MG63 (cell line): ENCODE measurements at regions not wholly inside any gene's neighbourhood (a gene's known extent, or its start where the extent isn't known, plus 50 kb on each side); places are given as distances from the start of the nearest gene placed in this dataset.

Experiments
- DNase-seq: peaks from one replicate; pipeline ENCODE4 v3.0.0-alpha.2; 2020
- H3K27me3 ChIP-seq: fragments of 250-450 bp; sonication (Bioruptor Pico); 2 replicates; pipeline ENCODE4 v1.5.1; 2020; ENCODE audit warnings: mild to moderate bottlenecking, moderate library complexity
- H3K36me3 ChIP-seq: fragments of 250-450 bp; sonication (Bioruptor Pico); 2 replicates; pipeline ENCODE4 v1.5.1; 2020; ENCODE audit warnings: mild to moderate bottlenecking, moderate library complexity
- H3K4me3 ChIP-seq: fragments of 250-450 bp; sonication (Bioruptor Pico); 2 replicates; pipeline ENCODE4 v1.5.1; 2020; ENCODE audit warnings: mild to moderate bottlenecking, moderate library complexity
- H3K9me3 ChIP-seq: fragments of 250-450 bp; sonication (Bioruptor Pico); 2 replicates; pipeline ENCODE4 v1.5.1; 2020; ENCODE audit warnings: mild to moderate bottlenecking, moderate library complexity

DNA sequence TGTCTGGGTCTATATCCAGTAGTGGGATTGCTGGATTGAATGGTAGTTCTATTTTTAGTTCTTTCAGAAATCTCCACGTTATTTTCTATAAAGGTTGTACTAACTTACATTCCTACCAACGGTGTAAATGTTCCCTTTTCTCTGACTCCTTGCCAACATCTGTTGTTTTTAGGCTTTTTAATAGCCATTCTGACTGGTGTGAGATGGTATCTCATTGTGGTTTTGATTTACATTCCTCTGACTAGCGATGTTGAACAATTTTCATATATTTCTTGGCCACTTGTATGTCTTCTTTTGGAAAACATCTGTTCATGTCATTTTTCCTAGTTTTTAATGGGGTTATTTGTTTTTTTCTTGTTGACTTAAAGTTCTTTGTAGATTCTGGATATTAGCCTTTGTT, 99.3 kb downstream of the BMP2 start:
- no peaks in the 10 kb centered on the region for H3K36me3 ChIP-seq
- peaks cover 2% of the 10 kb centered on the region; the same call in 1 of the 2 replicates for H3K27me3 ChIP-seq
- H3K4me3 ChIP-seq, result no peak overlapping the region
- H3K9me3 ChIP-seq, result no peaks in the 10 kb centered on the region
- no peak for DNase-seq

DNA sequence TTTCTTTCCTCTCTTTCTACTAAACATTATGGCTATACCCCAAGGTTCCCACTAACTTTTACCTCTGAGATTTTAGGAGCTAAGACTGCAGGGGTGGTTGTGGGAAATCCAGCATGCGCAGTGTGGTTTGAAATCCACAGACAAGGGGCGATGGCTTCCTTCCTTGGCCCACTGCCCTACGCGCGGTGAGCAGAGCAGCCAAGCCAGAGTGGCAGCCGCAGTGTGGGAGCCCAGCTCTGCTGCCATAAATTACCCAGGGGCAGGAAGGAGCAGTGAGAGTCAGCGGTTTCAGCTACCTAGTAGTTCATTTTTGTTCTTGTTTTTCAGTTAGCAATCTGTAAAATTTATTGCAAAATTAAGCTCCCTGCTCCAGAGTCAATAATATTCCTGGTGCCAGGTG, 101.4 kb downstream of the BMP2 start:
- peaks cover 2% of the 10 kb centered on the region; the same call in 1 of the 2 replicates for H3K27me3 ChIP-seq
- no peak overlapping the region for H3K4me3 ChIP-seq
- no peaks in the 10 kb centered on the region for H3K9me3 ChIP-seq
- DNase-seq, result no peak
- no peaks in the 10 kb centered on the region for H3K36me3 ChIP-seq

DNA sequence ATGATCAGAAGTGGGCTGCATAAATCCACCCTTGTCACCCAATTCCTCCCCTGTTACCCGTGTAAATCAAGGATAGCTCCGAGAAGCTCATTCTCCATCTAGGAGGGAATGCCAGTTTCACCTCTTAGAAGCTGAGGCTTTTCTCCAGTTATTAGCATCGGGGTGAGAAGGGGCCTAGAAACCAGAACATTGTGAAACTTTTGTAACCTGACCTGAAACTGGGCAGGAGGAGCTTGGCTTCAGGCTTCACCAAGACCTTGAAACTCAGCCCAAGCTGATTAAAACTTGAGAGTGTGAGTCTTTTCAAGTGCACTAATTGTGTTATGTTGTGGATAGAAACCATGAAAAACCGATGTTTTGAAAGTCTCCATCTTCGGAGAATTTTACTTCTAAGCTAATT, 103.1 kb downstream of the BMP2 start:
- Histone ChIP-seq H3K27me3 (peaks cover 2% of the 10 kb centered on the region; the same call in 1 of the 2 replicates), H3K36me3 (no peaks in the 10 kb centered on the region), H3K9me3 (no peaks in the 10 kb centered on the region), H3K4me3 (no peak overlapping the region)
- no peak for DNase-seq

DNA sequence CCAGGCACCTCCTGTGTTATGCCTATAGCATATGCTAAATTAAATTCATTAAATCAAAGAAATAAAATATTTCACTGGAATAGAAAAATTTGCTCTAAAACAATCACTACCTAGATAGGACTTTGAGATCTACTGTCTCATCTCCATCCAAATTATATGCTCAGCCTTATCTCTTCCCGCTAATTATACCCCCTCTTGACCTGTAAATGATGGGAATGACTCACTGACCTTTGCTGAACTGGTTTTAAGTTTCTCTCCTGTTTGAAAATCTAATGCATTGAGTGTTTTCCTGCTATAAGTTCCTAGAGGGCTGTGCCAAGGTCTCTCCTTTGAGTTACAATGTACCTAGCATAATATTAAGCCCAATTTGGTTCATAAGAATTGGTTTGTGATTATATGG, 110.1 kb downstream of the BMP2 start:
- DNase-seq, result no peak
- H3K9me3 ChIP-seq, result no peaks in the 10 kb centered on the region
- H3K27me3 ChIP-seq, result no peaks in the 10 kb centered on the region
- no peak overlapping the region for H3K4me3 ChIP-seq
- H3K36me3 ChIP-seq, result no peaks in the 10 kb centered on the region

DNA sequence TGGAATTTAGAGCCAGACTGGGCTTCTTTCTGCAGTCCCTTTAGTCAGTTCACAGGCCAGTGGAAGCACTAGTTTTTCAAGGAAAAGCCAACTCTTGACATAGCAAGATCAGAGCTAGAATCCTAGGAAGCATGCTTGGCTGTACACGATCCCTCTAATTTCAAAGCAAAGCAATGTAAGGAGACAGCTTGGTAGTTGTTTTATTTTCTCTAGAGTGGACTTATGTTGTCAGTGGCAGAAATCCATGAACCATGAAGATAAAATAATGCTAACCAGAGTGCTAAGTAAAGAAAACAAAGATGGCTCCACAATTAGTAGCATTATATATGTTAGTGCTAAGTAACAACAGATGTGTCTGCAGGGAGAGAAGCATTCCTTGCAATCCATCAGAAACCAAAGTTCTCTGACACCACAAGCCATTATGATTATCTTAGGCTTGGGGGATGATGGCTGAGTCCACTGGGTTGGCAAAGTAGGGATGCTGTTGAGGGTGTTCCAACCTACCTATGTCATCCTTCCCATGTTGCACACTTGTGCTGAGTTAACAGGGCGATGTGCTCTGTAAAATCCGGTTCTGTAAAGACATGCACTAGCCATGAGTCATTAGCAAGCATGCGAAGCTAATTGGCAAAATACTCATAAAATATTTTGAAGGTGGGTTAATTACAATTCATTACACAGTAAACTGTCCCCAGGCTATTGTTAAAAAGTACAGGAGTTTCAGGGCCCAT, 115.2 kb downstream of the BMP2 start:
- Histone ChIP-seq H3K4me3 (no peak overlapping the region), H3K9me3 (no peaks in the 10 kb centered on the region), H3K27me3 (no peaks in the 10 kb centered on the region), H3K36me3 (no peaks in the 10 kb centered on the region)
- DNase-seq, result no peak

DNA sequence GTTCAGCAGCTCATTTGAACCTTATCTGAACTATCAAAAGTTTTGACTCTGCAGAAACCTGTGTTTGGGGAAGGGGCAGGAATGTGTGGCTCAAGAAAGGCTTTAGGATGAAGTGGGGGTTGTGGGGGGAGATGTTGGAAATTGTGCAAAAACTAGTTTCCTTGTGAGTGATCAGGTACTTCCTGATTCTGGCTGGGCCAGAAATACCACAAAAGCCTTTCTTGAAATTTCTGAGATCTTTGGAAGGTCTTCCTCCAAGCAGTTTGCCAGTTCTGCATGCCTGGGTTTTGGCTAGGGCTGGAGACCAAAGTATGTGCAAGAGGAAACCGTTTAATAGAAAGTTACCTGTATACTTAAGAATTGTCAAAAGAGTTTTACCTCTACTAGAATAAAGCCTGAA, 116.6 kb downstream of the BMP2 start:
- DNase-seq, result no peak

DNA sequence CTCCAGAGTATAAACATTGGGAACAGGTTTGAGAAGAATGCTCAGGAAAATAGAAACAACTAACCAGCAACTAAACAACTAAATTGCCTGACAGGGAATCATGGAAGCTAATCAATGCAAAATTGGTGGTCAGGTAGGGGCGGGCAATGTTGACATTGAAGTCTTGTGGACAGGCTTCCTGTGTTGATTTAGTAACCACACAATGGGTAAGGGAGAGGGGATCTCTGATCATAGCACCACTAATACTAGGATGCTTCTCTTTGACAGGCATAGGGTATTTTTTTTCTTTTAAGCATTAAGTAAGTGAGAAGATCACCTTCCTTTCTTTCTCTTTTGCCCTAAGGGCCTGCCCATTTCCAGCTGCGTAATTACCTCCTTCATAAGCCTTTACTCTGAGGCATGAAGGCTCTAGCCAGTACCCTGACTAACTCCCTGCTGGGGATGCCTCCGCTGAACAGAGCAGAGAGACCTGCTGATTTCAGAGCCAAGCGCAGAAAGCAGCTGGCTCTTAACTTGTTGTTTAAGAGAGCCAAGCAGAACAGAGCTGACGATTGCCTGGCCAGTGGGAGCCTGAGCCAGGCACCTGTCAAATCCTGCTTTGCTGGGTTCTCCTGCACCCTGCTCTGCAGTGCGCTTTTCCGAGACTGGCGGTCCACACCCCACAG, 118.7 kb downstream of the BMP2 start:
- no peak for DNase-seq

More for the DNA sequence above, 116.6 kb downstream of the BMP2 start:
- no peak overlapping the region for H3K4me3 ChIP-seq
- no peaks in the 10 kb centered on the region for H3K36me3 ChIP-seq
- no peaks in the 10 kb centered on the region for H3K27me3 ChIP-seq
- H3K9me3 ChIP-seq, result no peaks in the 10 kb centered on the region

DNA sequence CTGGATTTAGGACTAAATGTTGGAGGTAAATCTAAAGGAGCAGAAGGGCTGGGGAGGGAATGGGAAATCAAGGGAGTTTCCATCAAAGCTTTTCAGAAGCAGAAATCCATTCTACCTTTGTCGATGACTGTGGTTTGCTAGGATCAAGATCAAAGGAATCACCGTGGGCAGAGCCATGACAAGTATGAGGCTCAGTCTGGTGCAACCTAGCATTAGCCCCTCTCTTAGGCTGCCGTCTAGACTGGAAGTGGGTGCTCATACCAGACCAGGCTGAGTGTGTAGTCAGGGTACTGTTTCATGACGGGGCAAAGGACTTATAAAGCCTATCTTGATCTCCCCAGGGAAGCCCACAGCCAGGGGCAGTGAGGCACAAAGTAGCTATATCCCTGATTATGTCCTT, 120.5 kb downstream of the BMP2 start:
- Histone ChIP-seq H3K36me3 (no peaks in the 10 kb centered on the region), H3K9me3 (no peaks in the 10 kb centered on the region), H3K27me3 (no peaks in the 10 kb centered on the region), H3K4me3 (no peak overlapping the region)
- DNase-seq, result no peak

More for the DNA sequence above, 118.7 kb downstream of the BMP2 start:
- no peak overlapping the region for H3K4me3 ChIP-seq
- no peaks in the 10 kb centered on the region for H3K27me3 ChIP-seq
- H3K9me3 ChIP-seq, result no peaks in the 10 kb centered on the region
- no peaks in the 10 kb centered on the region for H3K36me3 ChIP-seq

DNA sequence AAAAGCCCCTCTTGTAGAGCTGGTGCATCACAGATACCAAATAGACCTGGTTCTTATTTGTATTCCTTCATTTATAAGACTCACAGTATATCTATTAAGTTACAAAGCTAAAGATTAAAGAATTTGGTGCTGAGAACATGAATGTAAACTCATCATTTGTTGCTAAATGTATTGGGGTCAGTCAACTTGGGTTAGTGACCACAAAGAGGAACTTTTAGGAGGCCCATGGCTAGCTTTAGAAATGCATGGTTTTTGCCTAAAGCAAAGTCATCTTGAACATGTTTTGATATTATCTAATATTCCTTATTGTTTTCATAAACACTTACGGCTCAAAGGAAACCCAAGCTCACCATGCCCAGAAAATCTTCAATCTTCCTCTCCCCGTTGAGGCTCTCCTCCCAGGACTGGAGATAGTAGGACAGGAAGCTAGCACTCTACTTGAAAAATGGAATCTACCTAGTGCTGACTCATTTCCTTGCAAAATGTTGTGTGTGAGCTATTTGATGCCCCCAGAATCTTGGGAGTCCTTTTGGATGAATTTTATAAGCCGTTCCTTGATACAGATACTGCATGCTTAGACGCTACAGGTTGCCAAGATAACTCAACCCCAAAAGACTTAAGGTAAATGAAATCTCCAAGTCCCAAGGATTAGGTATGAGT, 121.4 kb downstream of the BMP2 start:
- Histone ChIP-seq H3K4me3 (no peak overlapping the region), H3K36me3 (no peaks in the 10 kb centered on the region), H3K9me3 (no peaks in the 10 kb centered on the region), H3K27me3 (no peaks in the 10 kb centered on the region)
- DNase-seq, result no peak

DNA sequence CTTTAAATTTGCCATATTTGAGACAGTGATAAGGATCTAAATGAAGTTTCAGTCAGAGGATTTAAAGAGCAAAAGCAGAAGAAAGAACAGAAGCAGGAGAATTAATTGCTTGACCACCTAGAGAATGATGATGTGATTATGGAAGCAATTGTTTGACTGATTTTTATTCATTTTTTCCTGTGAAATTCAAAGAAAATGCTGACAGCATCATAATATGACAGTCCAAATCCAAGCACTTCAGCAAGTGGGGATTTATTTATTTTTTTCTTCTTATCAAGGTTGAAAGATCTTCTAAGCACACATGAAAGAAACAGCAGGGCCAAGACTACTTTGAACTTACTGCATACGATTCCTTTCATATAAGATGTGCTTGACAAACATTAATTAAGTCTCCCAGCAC, 125.2 kb downstream of the BMP2 start:
- no peaks in the 10 kb centered on the region for H3K36me3 ChIP-seq
- DNase-seq, result no peak

DNA sequence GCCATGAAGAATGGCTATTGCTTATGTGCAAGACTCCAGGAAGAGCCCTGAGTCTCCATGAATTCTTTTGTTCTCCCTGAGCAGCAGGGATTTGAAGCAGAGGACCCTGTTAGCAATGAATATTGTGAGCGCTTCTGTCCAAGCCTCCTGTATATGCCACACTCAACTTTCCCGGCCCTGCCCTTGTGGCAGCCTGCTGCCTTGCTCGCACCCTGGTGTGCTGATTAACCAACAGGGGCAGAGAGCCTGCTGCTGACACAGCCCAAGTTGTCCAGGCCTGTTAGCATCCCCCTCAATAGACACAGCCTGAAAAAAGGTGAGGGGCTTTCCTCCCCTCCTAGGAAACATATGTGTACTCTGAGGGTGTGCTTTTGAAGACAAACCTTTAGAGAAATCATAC, 131.4 kb downstream of the BMP2 start:
- H3K4me3 ChIP-seq, result no peak overlapping the region
- H3K27me3 ChIP-seq, result no peaks in the 10 kb centered on the region
- H3K36me3 ChIP-seq, result no peaks in the 10 kb centered on the region
- no peak for DNase-seq
- no peaks in the 10 kb centered on the region for H3K9me3 ChIP-seq

More for the DNA sequence above, 125.2 kb downstream of the BMP2 start:
- H3K27me3 ChIP-seq, result no peaks in the 10 kb centered on the region
- H3K9me3 ChIP-seq, result no peaks in the 10 kb centered on the region
- no peak overlapping the region for H3K4me3 ChIP-seq

DNA sequence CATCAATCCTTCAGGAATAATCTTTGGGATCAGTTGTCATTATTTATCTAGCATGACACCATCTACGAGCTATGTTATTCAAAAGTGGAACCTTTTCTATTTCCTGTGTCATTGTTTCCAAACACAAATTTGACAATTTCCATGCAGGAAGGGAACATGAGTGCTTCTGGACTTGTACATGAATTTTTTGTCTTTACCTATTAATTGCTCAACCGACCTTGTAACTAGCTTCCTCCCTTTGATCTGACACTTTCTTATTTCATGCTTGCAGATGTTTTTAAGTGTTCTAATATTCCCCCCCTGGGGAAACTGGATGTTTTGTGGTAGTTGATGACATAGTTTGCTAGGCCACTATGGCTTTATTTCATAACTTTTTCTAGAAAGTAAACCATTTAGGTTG, 139.4 kb downstream of the BMP2 start:
- Histone ChIP-seq H3K4me3 (no peak overlapping the region), H3K9me3 (no peaks in the 10 kb centered on the region), H3K27me3 (no peaks in the 10 kb centered on the region), H3K36me3 (no peaks in the 10 kb centered on the region)
- DNase-seq, result no peak

DNA sequence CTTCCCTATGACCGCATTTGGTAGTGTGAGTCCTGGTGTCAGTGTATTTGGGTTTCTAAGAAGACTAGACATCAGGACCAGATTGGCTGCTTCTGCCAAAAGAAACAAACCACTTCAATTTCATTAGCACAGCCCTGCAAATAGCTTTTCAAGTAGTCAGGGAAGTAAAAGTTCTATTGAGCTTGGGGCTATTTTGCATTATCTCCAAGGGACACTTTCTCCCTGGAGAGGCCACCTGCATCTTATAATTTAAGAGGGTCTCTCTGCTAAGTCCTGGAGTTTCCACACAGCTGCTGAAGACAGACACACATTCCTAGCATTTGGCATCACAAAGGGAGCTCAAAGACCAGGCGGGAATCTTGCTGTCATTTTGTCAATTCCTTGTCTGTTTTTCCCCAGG, 141.2 kb downstream of the BMP2 start:
- Histone ChIP-seq H3K9me3 (no peaks in the 10 kb centered on the region), H3K36me3 (no peaks in the 10 kb centered on the region), H3K4me3 (no peak overlapping the region), H3K27me3 (no peaks in the 10 kb centered on the region)
- DNase-seq, result no peak

DNA sequence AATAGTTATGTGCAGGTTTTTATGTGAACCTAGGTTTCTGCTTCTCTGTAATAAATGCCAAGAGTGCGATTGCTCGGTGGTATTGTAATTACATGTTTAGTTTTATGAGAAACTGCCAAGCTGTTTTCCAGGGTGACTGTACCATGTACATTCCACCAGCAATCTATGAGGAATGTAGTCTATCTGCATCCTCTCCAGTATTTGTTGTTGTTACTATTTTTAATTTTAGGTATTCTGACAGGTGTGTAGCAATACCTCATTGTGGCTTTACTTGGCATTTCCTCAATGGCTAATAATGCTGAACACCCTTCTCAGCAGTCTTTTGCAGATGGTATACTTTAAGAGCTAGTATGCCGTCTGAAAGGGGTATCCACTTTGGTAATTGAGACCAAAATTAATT, 142.1 kb downstream of the BMP2 start:
- no peaks in the 10 kb centered on the region for H3K36me3 ChIP-seq
- no peak overlapping the region for H3K4me3 ChIP-seq
- no peaks in the 10 kb centered on the region for H3K27me3 ChIP-seq
- DNase-seq, result no peak
- H3K9me3 ChIP-seq, result no peaks in the 10 kb centered on the region

DNA sequence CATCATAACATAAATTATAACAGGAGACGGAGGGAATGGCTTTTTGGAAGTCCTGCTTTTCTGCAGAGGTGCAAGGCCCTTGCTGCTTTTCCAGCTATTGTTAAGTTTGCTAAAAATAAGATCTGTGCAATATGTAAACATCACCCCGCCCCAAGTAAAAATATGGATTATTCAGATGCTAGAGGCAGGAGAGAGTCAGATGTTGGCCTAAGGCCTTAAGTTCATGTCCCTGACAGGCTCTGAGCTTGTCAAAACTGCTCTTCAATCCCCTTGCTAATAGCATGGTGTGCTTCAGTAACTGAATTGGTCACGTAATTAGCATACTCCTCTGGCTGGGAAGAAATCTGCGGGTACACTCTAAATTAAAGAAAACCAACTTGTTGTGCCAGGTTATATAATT, 147.5 kb downstream of the BMP2 start:
- Histone ChIP-seq H3K36me3 (no peaks in the 10 kb centered on the region), H3K4me3 (no peak overlapping the region), H3K27me3 (no peaks in the 10 kb centered on the region), H3K9me3 (no peaks in the 10 kb centered on the region)
- DNase-seq, result no peak

DNA sequence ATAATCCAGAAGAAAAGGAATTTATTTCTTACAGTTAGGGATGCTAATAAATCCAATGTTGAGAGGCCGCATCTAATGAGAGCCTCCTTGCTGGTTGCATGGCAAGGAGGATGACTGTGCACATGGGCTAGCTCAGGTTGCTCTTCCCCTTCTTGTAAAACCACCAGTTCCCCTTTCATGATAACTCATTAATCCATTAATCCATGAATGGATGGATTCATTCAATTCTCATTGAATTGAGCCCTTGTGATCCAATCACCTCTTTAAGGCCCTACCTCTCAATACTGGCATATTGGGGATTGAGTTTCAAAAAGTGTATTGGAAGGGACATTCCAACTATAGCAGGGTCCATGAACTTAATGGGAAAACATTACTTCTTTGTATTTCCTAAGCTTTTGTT, 149.5 kb downstream of the BMP2 start:
- Histone ChIP-seq H3K27me3 (no peaks in the 10 kb centered on the region), H3K36me3 (no peaks in the 10 kb centered on the region), H3K9me3 (no peaks in the 10 kb centered on the region), H3K4me3 (no peak overlapping the region)
- no peak for DNase-seq

DNA sequence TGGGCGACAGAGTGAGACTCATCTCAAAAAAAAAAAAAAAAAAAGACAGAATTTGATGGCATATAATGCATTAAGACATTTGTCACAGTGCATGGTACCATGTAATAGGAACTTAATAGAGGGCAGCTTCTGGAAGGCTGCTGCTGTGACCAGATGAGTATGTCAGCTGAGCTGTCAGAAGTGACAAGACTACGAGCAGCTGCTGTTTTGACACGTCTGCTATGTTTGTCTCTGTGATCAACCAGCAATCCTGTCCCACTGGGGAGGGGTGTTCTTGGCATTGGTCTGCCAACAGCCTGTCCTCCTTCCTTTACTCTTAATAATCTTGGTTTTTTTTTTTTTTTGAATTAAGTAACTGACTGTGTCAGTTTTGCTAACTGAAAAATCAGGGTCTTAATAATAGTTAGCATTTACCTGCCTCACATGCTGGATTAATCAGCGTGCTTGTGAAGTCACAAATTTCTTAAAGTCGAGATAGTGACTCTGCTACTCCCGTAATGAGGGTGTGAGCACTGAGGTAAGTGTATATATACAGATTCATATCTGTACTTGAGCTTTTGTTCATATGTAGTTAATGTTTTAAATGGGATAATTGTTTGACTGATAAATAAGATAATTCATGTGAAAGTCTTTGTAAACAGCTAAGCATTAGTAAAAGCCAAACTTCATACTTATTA, 152.4 kb downstream of the BMP2 start:
- no peaks in the 10 kb centered on the region for H3K27me3 ChIP-seq
- H3K9me3 ChIP-seq, result no peaks in the 10 kb centered on the region
- no peaks in the 10 kb centered on the region for H3K36me3 ChIP-seq
- no peak overlapping the region for H3K4me3 ChIP-seq
- no peak for DNase-seq
